Adrenal gland (tissue), 5 donors: ENCODE measurements at regions not wholly inside any gene's neighbourhood (a gene's known extent, or its start where the extent isn't known, plus 50 kb on each side); places are given as distances from the start of the nearest gene placed in this dataset.

ENCODE experiments used
- POLR2A ChIP-seq, 2 donors: fragments of 450-650 bp; IDR thresholded peaks; one replicate each; pipeline ENCODE4 v1.6.1; 2017; ENCODE audit warnings: antibody characterized with exemption in 2 of 2, mild to moderate bottlenecking in 2 of 2, moderate library complexity in 1 of 2
- TF ChIP-seq, protein P1 (sequence below), 6 experiments: fragments of 450-650 bp in 4 of 6; fragments of 200-600 bp in 2 of 6; sonication (generic) in 1 of 6; IDR thresholded peaks; 1 replicate in 5 of 6; 2 replicates in 1 of 6; pipeline versions ENCODE4 v1.5.1 to v1.8.0; 2016 to 2021; ENCODE audit warnings: antibody characterized with exemption in 6 of 6, mild to moderate bottlenecking in 2 of 6, moderate library complexity in 1 of 6
- donor health status: DM: no; HTN: no; CAD: no.

DNA sequence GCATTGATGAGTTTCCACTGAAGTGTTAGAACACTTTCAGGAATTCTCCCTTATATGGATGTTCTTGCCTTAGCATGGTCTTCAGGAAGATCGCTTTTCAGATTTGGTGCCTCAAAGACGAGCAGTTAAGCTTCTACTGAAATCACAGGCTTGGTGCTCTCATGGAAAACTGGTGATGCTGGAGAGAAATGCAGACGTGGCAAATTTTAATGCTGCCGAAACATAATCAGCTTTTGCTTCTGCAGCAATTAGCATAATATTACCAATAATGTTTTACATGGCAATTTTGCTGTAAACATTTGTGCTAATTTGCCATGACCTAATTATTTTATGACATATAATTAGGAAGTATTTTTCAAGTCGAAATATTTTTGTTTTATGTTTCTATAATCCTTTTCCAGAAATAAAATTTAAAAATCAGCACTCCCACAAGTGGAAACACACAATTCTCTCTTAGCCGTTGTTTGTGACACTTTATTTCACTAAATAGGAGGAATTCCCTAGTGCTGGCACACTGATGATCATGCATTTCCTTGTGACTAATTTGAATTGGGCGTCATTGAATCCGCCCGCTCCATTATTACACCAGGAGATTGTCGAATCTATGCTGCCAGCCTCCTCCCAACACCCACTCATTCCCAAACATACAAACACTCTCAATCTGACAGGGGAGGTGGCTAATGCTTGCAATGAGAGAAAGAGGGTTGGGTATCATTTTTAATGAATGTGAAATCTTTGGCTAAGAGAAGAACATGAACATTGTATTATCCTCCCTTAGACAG lies 506.8 kb upstream of the PPP2R3A start:
- TF ChIP-seq, protein P1, sequence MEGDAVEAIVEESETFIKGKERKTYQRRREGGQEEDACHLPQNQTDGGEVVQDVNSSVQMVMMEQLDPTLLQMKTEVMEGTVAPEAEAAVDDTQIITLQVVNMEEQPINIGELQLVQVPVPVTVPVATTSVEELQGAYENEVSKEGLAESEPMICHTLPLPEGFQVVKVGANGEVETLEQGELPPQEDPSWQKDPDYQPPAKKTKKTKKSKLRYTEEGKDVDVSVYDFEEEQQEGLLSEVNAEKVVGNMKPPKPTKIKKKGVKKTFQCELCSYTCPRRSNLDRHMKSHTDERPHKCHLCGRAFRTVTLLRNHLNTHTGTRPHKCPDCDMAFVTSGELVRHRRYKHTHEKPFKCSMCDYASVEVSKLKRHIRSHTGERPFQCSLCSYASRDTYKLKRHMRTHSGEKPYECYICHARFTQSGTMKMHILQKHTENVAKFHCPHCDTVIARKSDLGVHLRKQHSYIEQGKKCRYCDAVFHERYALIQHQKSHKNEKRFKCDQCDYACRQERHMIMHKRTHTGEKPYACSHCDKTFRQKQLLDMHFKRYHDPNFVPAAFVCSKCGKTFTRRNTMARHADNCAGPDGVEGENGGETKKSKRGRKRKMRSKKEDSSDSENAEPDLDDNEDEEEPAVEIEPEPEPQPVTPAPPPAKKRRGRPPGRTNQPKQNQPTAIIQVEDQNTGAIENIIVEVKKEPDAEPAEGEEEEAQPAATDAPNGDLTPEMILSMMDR (IDR thresholded peaks at IDR 0.05) = no peak
- TF ChIP-seq POLR2A (IDR thresholded peaks at IDR 0.05) = no peak
